Panc1 (cell line): ENCODE measurements at regions not wholly inside any gene's neighbourhood (a gene's known extent, or its start where the extent isn't known, plus 50 kb on each side); places are given as distances from the start of the nearest gene placed in this dataset.

Source experiments
- ATAC-seq: fragments of 200-7000 bp; cut with Tn5 transposase; 2 replicates; pipeline ENCODE4 v1.9.1; 2020; ENCODE audit warnings: mild to moderate bottlenecking, moderate library complexity
- BruUV-seq: library from RNA; stranded (reverse); fragments of 400-500 nt; replicated peaks from 2 replicates; lab custom pipeline; 2021; lab: Mats Ljungman, UMichigan
- CTCF ChIA-PET: fragments of 300-600 bp; sonication (Branson Sonifier 250); formaldehyde crosslinking; loops from one replicate; lab custom pipeline; 2022; ENCODE audit warnings: antibody characterized with exemption; lab: Charles Lee
- POLR2A ChIA-PET: fragments of 300-600 bp; sonication (Branson Sonifier 250); formaldehyde crosslinking; loops from one replicate; lab custom pipeline; 2022; ENCODE audit warnings: antibody characterized with exemption; lab: Charles Lee
- DNase-seq: peaks from one replicate; pipeline ENCODE4 v3.0.0-alpha.2; 2010; ENCODE audit warnings: low read depth, low spot score
- H3K27ac ChIP-seq: 2 replicates; pipeline ENCODE4 v1.5.1; 2011; ENCODE audit warnings: mild to moderate bottlenecking, low read length, inconsistent platforms
- H3K27me3 ChIP-seq: fragments of 200-500 bp; sonication (Bioruptor generic); 2 replicates; pipeline ENCODE4 v1.6.0; 2014; ENCODE audit warnings: low read length, inconsistent platforms; ENCODE audit not compliant: control insufficient read depth, insufficient read depth
- H3K36me3 ChIP-seq: fragments of 200-500 bp; sonication (Bioruptor generic); 2 replicates; pipeline ENCODE4 v1.5.1; 2014; ENCODE audit warnings: inconsistent platforms, mild to moderate bottlenecking, low read length, moderate library complexity; ENCODE audit not compliant: control insufficient read depth, insufficient read depth
- H3K4me1 ChIP-seq: 2 replicates; pipeline ENCODE4 v1.5.1; 2011; ENCODE audit warnings: inconsistent platforms, mild to moderate bottlenecking, low read length, moderate library complexity; ENCODE audit not compliant: control insufficient read depth, insufficient read depth
- H3K4me3 ChIP-seq, 2 experiments: 2 replicates each; pipeline ENCODE4 v1.5.1; 2011 to 2012; ENCODE audit warnings: low read depth in 2 of 2, low read length in 2 of 2, mild to moderate bottlenecking in 2 of 2, inconsistent platforms in 1 of 2, moderate library complexity in 1 of 2
- H3K9me3 ChIP-seq: fragments of 200-500 bp; sonication (Bioruptor generic); 2 replicates; pipeline ENCODE4 v1.5.1; 2014; ENCODE audit warnings: low read depth, mild to moderate bottlenecking, inconsistent platforms, low read length, moderate library complexity; ENCODE audit not compliant: control insufficient read depth, insufficient read depth
- POLR2AphosphoS5 ChIP-seq: IDR thresholded peaks from 2 replicates; pipeline ENCODE4 v1.6.1; 2012; ENCODE audit warnings: mild to moderate bottlenecking, low read depth, low read length, moderate library complexity
- REST ChIP-seq, 2 experiments: IDR thresholded peaks; 2 replicates each; pipeline ENCODE4 v1.6.1; 2011 to 2012; ENCODE audit warnings: low read depth in 2 of 2, control low read depth in 1 of 2, low read length in 1 of 2, mild to moderate bottlenecking in 1 of 2, moderate library complexity in 1 of 2; ENCODE audit not compliant: insufficient read depth in 1 of 2
- SIN3A ChIP-seq: IDR thresholded peaks from 2 replicates; pipeline ENCODE4 v1.6.1; 2012; ENCODE audit warnings: low read depth, mild to moderate bottlenecking, low read length, moderate library complexity, borderline replicate concordance; ENCODE audit not compliant: insufficient read depth
- TCF7L2 ChIP-seq: IDR thresholded peaks from 2 replicates; pipeline ENCODE4 v1.6.1; 2011; ENCODE audit warnings: mild to moderate bottlenecking, low read depth, low read length, inconsistent platforms
- in situ Hi-C: cut with HindIII; loops from 2 replicates; pipeline ENCODE4 v1.10.0; 2016; ENCODE audit warnings: low sequenced_read_pairs, low pct_unique_long_range_greater_than_20kb
- intact Hi-C: fragments of 100-400 bp; cut with micrococcal nuclease; formaldehyde crosslinking; loops from one replicate; pipeline ENCODE4 v1.10.0; 2022; ENCODE audit not compliant: unreplicated experiment
- TF ChIP-seq, protein P1 (sequence below): fragments of 450-650 bp; IDR thresholded peaks from 2 replicates; pipeline ENCODE4 v1.5.1; 2017; ENCODE audit warnings: mild to moderate bottlenecking

DNA sequence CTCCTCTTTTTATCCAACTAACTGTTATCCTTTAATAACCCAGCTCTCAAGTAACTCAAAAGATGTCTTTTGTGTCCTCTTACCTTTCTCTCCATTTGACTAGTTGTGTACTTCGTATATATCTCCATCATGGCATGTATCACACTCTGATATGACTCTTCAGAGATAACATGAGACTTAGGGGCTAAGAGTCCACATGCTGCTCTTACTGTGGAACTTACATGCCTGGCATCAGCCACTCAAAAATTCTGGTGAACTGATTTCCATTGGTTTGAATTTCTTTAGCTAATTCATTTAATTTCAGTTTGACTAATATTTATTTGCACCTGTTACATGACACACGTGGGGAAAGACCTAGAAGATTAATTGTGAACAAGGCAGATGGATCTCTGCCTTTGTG lies 317.3 kb downstream of the HS3ST1 start:
- CTCF ChIA-PET: no interaction called here
- intact Hi-C loops (no loop called here), in situ Hi-C loops (no loop called here)
- H3K27ac ChIP-seq: no peak overlapping the region
- ATAC-seq: no peak
- POLR2A ChIA-PET: no interaction called here
- no TSS peak for BruUV-seq
- no peak for DNase-seq
- H3K4me1 ChIP-seq: no peaks in the 10 kb centered on the region
- H3K9me3 ChIP-seq: no peaks in the 10 kb centered on the region
- no peaks in the 10 kb centered on the region for H3K36me3 ChIP-seq
- no peak for TF ChIP-seq POLR2AphosphoS5
- H3K27me3 ChIP-seq: no peaks in the 10 kb centered on the region
- no peak overlapping the region for H3K4me3 ChIP-seq

- CTCF ChIA-PET: no interaction called here
- in situ Hi-C loops (no loop called here), intact Hi-C loops (no loop called here)
- Histone ChIP-seq H3K27me3 (no peaks in the 10 kb centered on the region), H3K9me3 (no peaks in the 10 kb centered on the region), H3K4me3 (no peak overlapping the region), H3K4me1 (no peaks in the 10 kb centered on the region), H3K36me3 (no peaks in the 10 kb centered on the region), H3K27ac (no peak overlapping the region)
- no peak for DNase-seq
- POLR2A ChIA-PET: no interaction called here
- BruUV-seq: no TSS peak
- no peak for ATAC-seq
- TF ChIP-seq POLR2AphosphoS5 (no peak), SIN3A (no peak), REST (IDR thresholded peaks at IDR 0.05; ENCODE audit: insufficient read depth in 1 of 2, low read depth in 2 of 2, low read length in 1 of 2) (no peak), TCF7L2 (no peak)
- TF ChIP-seq, protein P1, sequence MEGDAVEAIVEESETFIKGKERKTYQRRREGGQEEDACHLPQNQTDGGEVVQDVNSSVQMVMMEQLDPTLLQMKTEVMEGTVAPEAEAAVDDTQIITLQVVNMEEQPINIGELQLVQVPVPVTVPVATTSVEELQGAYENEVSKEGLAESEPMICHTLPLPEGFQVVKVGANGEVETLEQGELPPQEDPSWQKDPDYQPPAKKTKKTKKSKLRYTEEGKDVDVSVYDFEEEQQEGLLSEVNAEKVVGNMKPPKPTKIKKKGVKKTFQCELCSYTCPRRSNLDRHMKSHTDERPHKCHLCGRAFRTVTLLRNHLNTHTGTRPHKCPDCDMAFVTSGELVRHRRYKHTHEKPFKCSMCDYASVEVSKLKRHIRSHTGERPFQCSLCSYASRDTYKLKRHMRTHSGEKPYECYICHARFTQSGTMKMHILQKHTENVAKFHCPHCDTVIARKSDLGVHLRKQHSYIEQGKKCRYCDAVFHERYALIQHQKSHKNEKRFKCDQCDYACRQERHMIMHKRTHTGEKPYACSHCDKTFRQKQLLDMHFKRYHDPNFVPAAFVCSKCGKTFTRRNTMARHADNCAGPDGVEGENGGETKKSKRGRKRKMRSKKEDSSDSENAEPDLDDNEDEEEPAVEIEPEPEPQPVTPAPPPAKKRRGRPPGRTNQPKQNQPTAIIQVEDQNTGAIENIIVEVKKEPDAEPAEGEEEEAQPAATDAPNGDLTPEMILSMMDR: no peak
Measured at GRCh38 chr4:11106759-11107158, 321.9 kb downstream of the HS3ST1 start.

DNA sequence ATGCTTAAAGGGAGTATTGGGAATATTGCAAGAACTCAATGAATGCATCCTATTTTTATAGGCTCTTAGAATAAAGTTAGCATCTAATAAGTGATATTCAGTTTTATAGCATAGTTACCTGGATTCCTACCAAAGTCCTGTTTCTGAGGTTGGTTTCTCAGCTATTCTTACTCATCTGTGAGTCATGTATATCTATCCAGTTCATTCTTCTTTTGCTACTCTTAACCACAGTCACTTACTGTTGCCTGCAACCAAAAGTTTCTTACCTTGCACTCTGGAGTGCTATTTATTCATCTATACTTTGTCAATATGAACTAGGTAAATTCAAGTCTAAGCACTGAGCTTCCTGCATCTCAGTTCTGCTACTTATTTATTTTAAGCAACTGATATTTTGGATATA lies 322.5 kb downstream of the HS3ST1 start:
- intact Hi-C loops: no loop called here

More for the DNA sequence above, 322.5 kb downstream of the HS3ST1 start:
- no peaks in the 10 kb centered on the region for H3K4me1 ChIP-seq
- POLR2A ChIA-PET: no interaction called here
- H3K27me3 ChIP-seq: no peaks in the 10 kb centered on the region
- TF ChIP-seq, protein P1: no peak
- BruUV-seq: no TSS peak
- no peak overlapping the region for H3K4me3 ChIP-seq
- in situ Hi-C loops: no loop called here
- H3K36me3 ChIP-seq: no peaks in the 10 kb centered on the region
- no peak overlapping the region for H3K27ac ChIP-seq
- ATAC-seq (no peak), DNase-seq (no peak)
- CTCF ChIA-PET: no interaction called here
- no peaks in the 10 kb centered on the region for H3K9me3 ChIP-seq
